HEK293 (cell line): ENCODE measurements at regions not wholly inside any gene's neighbourhood (a gene's known extent, or its start where the extent isn't known, plus 50 kb on each side); places are given as distances from the start of the nearest gene placed in this dataset.

Experiments used
- CTCF ChIA-PET: fragments of 350-600 bp; formaldehyde crosslinking; extraction: SDS; loops from one replicate; lab custom pipeline; 2021; ENCODE audit warnings: antibody characterized with exemption; lab: Yijun Ruan, JAX
- POLR2A ChIA-PET: fragments of 300-600 bp; formaldehyde crosslinking; extraction: SDS; loops from one replicate; lab custom pipeline; 2020; ENCODE audit warnings: antibody characterized with exemption, inconsistent platforms; lab: Yijun Ruan, JAX
- H3K27ac ChIP-seq: fragments of 200-500 bp; sonication (Bioruptor generic); 2 replicates; pipeline ENCODE4 v1.5.1; 2014; ENCODE audit warnings: low read depth, low read length, control low read depth, inconsistent platforms; ENCODE audit errors: extremely low read depth
- H3K36me3 ChIP-seq, 2 experiments: fragments of 200-500 bp in 1 of 2; sonication (Bioruptor generic) in 1 of 2; 1 replicate in 1 of 2; 2 replicates in 1 of 2; pipeline ENCODE4 v1.5.1; 2014 to 2017; ENCODE audit warnings: inconsistent platforms in 2 of 2, low read length in 2 of 2; ENCODE audit not compliant: control insufficient read depth in 2 of 2, insufficient read depth in 1 of 2
- H3K4me1 ChIP-seq: fragments of 200-500 bp; sonication (Bioruptor generic); 2 replicates; pipeline ENCODE4 v1.5.1; 2014; ENCODE audit warnings: mild to moderate bottlenecking, low read length, inconsistent platforms; ENCODE audit not compliant: control insufficient read depth, insufficient read depth
- H3K4me3 ChIP-seq: 2 replicates; pipeline ENCODE4 v1.5.1; 2011; ENCODE audit warnings: low read depth, mild to moderate bottlenecking, control low read depth, low read length, moderate library complexity
- H3K9me3 ChIP-seq: fragments of 200-500 bp; sonication (Bioruptor generic); 2 replicates; pipeline ENCODE4 v1.5.1; 2014; ENCODE audit warnings: low read depth, low read length, inconsistent platforms; ENCODE audit not compliant: control insufficient read depth, insufficient read depth
- BCL6B ChIP-seq: fragments of 450-650 bp; formaldehyde crosslinking; IDR thresholded peaks from 2 replicates; pipeline ENCODE4 v1.5.1; 2017; ENCODE audit warnings: missing biosample characterization, missing genetic modification characterization
- CTCF ChIP-seq: fragments of 450-650 bp; formaldehyde crosslinking; IDR thresholded peaks from 2 replicates; pipeline ENCODE4 v1.5.1; 2016; ENCODE audit warnings: missing biosample characterization, missing genetic modification characterization
- ELK4 ChIP-seq: IDR thresholded peaks from 2 replicates; pipeline ENCODE4 v1.6.1; 2011; ENCODE audit warnings: mild to moderate bottlenecking, low read depth, low read length, borderline replicate concordance
- GLIS2 ChIP-seq: fragments of 450-650 bp; formaldehyde crosslinking; IDR thresholded peaks from 2 replicates; pipeline ENCODE4 v1.5.1; 2016; ENCODE audit warnings: missing biosample characterization, missing genetic modification characterization
- REST ChIP-seq: fragments of 450-650 bp; formaldehyde crosslinking; IDR thresholded peaks from 2 replicates; pipeline ENCODE4 v1.5.1; 2016; ENCODE audit warnings: missing biosample characterization, missing genetic modification characterization
- ZBTB26 ChIP-seq: fragments of 450-650 bp; formaldehyde crosslinking; optimal IDR thresholded peaks from 2 replicates; pipeline ENCODE3; 2016; ENCODE audit warnings: missing biosample characterization, mild to moderate bottlenecking, missing genetic modification characterization
- ZBTB8A ChIP-seq: fragments of 450-650 bp; formaldehyde crosslinking; IDR thresholded peaks from 2 replicates; pipeline ENCODE4 v1.5.1; 2016; ENCODE audit warnings: missing biosample characterization, missing genetic modification characterization
- ZNF280D ChIP-seq: fragments of 450-650 bp; formaldehyde crosslinking; IDR thresholded peaks from 2 replicates; pipeline ENCODE4 v1.5.1; 2016; ENCODE audit warnings: missing biosample characterization, missing genetic modification characterization
- ZNF37A ChIP-seq: fragments of 450-650 bp; IDR thresholded peaks from 2 replicates; pipeline ENCODE4 v1.5.1; 2018; ENCODE audit warnings: missing biosample characterization, missing genetic modification characterization
- ZNF398 ChIP-seq: fragments of 450-650 bp; formaldehyde crosslinking; IDR thresholded peaks from 2 replicates; pipeline ENCODE4 v1.5.1; 2017; ENCODE audit warnings: missing biosample characterization, missing genetic modification characterization
- ZNF548 ChIP-seq: fragments of 450-650 bp; formaldehyde crosslinking; IDR thresholded peaks from 2 replicates; pipeline ENCODE4 v1.5.1; 2016; ENCODE audit warnings: missing biosample characterization, missing genetic modification characterization
- ZNF555 ChIP-seq: fragments of 450-650 bp; formaldehyde crosslinking; conservative IDR thresholded peaks from 2 replicates; pipeline ENCODE4 v1.5.1; 2017; ENCODE audit warnings: missing biosample characterization, mild to moderate bottlenecking, missing genetic modification characterization, inconsistent platforms
- ZNF645 ChIP-seq: fragments of 450-650 bp; formaldehyde crosslinking; IDR thresholded peaks from 2 replicates; pipeline ENCODE4; 2016; ENCODE audit warnings: missing biosample characterization, missing genetic modification characterization

- H3K36me3 ChIP-seq: no peaks in the 10 kb centered on the region
- no peak for TF ChIP-seq ZBTB26 (tag by site-specific recombination)
- no peak for TF ChIP-seq ZNF37A
- TF ChIP-seq ZNF645 (tag by site-specific recombination): no peak
- no peak for TF ChIP-seq CTCF (tag by site-specific recombination)
- no peak for TF ChIP-seq ZNF398 (tag by site-specific recombination)
- no peak for TF ChIP-seq ELK4
- no peak for TF ChIP-seq ZNF555 (tag by site-specific recombination)
- no peak for TF ChIP-seq REST (tag by site-specific recombination)
- TF ChIP-seq GLIS2 (tag by site-specific recombination): no peak
- no peak for TF ChIP-seq ZNF280D
- TF ChIP-seq ZNF548 (tag by site-specific recombination): no peak
- no peak for TF ChIP-seq BCL6B (tag by site-specific recombination)
- no peak for TF ChIP-seq ZBTB8A (tag by site-specific recombination)
- POLR2A ChIA-PET: no interaction called here
Observed at GRCh38 chr6:91877994-91878393, 1291.1 kb upstream of the MAP3K7 start.

More at GRCh38 chr6:91877994-91878393, 1291.1 kb upstream of the MAP3K7 start:
- CTCF ChIA-PET: no interaction called here
- no peaks in the 10 kb centered on the region for H3K9me3 ChIP-seq
- H3K27ac ChIP-seq: no peak overlapping the region
- no peaks in the 10 kb centered on the region for H3K4me1 ChIP-seq
- H3K4me3 ChIP-seq: no peak overlapping the region
